IMR-90 (cell line): ENCODE measurements at regions not wholly inside any gene's neighbourhood (a gene's known extent, or its start where the extent isn't known, plus 50 kb on each side); places are given as distances from the start of the nearest gene placed in this dataset.

Experiments used
- ATAC-seq: fragments of 200-7000 bp; cut with Tn5 transposase; 2 replicates; pipeline ENCODE4 v1.9.1; 2020; ENCODE audit warnings: low read depth, mild to moderate bottlenecking, moderate library complexity
- BruUV-seq: library from RNA; stranded (reverse); fragments of 400-500 nt; replicated peaks from 2 replicates; lab custom pipeline; 2021; lab: Mats Ljungman, UMichigan
- CTCF ChIA-PET: fragments of 300-600 bp; formaldehyde crosslinking; extraction: SDS; loops from one replicate; lab custom pipeline; 2021; ENCODE audit warnings: antibody characterized with exemption; lab: Yijun Ruan, JAX
- POLR2A ChIA-PET: fragments of 300-600 bp; sonication (Branson Sonifier 250); formaldehyde crosslinking; loops from one replicate; lab custom pipeline; 2022; ENCODE audit warnings: antibody characterized with exemption; ENCODE audit not compliant: unreplicated experiment; lab: Charles Lee
- DNase-seq: peaks from one replicate; pipeline ENCODE4 v3.0.0; 2013
- H2AFZ ChIP-seq: replicated peaks from 2 replicates; pipeline ENCODE3; 2013; ENCODE audit warnings: low read length, mild to moderate bottlenecking; ENCODE audit not compliant: poor library complexity
- H2AK5ac ChIP-seq: 2 replicates; pipeline ENCODE4 v1.6.1; 2013; ENCODE audit warnings: low read depth, low read length, inconsistent platforms
- H2AK9ac ChIP-seq: replicated peaks from 2 replicates; pipeline ENCODE3; 2013; ENCODE audit warnings: mild to moderate bottlenecking, low read depth, low read length, moderate library complexity; ENCODE audit not compliant: poor library complexity
- H2BK120ac ChIP-seq: 2 replicates; pipeline ENCODE4 v1.6.1; 2013; ENCODE audit warnings: low read depth, low read length, inconsistent platforms
- H2BK15ac ChIP-seq: 3 replicates; pipeline ENCODE4 v1.6.1; 2013; ENCODE audit warnings: low read depth, low read length, inconsistent platforms
- H2BK20ac ChIP-seq: 2 replicates; pipeline ENCODE4 v1.6.1; 2013; ENCODE audit warnings: low read depth, mild to moderate bottlenecking, inconsistent platforms, low read length, moderate library complexity
- H2BK5ac ChIP-seq: 2 replicates; pipeline ENCODE4 v1.6.1; 2013; ENCODE audit warnings: mild to moderate bottlenecking, low read depth, low read length, inconsistent platforms; ENCODE audit not compliant: poor library complexity, severe bottlenecking
- H3K14ac ChIP-seq: replicated peaks from 2 replicates; pipeline ENCODE4 v1.6.1; 2013; ENCODE audit warnings: low read depth, low read length, inconsistent platforms
- H3K18ac ChIP-seq: 2 replicates; pipeline ENCODE4 v1.6.1; 2013; ENCODE audit warnings: low read depth, low read length, control low read depth
- H3K23ac ChIP-seq: 2 replicates; pipeline ENCODE4 v1.6.1; 2013; ENCODE audit warnings: low read depth, low read length, inconsistent platforms
- H3K27ac ChIP-seq: 2 replicates; pipeline ENCODE4 v1.5.1; 2013; ENCODE audit warnings: mild to moderate bottlenecking, control low read depth, low read length; ENCODE audit not compliant: insufficient read depth
- H3K27me3 ChIP-seq: 2 replicates; pipeline ENCODE4 v1.6.1; 2013; ENCODE audit warnings: low read length; ENCODE audit not compliant: control insufficient read depth, insufficient read depth
- H3K36me3 ChIP-seq: 2 replicates; pipeline ENCODE4 v1.6.1; 2013; ENCODE audit warnings: low read length, mixed read lengths; ENCODE audit not compliant: control insufficient read depth, insufficient read depth
- H3K4ac ChIP-seq: 2 replicates; pipeline ENCODE4 v1.6.1; 2013; ENCODE audit warnings: low read depth, low read length, inconsistent platforms
- H3K4me1 ChIP-seq: 2 replicates; pipeline ENCODE4 v1.6.1; 2013; ENCODE audit warnings: low read length, mixed read lengths; ENCODE audit not compliant: control insufficient read depth, insufficient read depth
- H3K4me2 ChIP-seq: 2 replicates; pipeline ENCODE4 v1.6.1; 2013; ENCODE audit warnings: low read depth, mild to moderate bottlenecking, control low read depth, low read length, moderate library complexity
- H3K4me3 ChIP-seq: 2 replicates; pipeline ENCODE4 v1.5.1; 2013; ENCODE audit warnings: low read depth, mild to moderate bottlenecking, control low read depth, low read length, moderate library complexity; ENCODE audit not compliant: insufficient read depth
- H3K56ac ChIP-seq: 2 replicates; pipeline ENCODE4 v1.6.1; 2013; ENCODE audit warnings: low read length, inconsistent platforms; ENCODE audit not compliant: insufficient read depth; ENCODE audit errors: extremely low read depth
- H3K79me1 ChIP-seq, 2 experiments: 2 replicates each; pipeline ENCODE4 v1.6.1; 2013; ENCODE audit warnings: low read length in 2 of 2, inconsistent platforms in 1 of 2, low read depth in 1 of 2
- H3K9ac ChIP-seq: 2 replicates; pipeline ENCODE4 v1.6.1; 2013; ENCODE audit warnings: low read depth, low read length, control low read depth
- H3K9me1 ChIP-seq: 2 replicates; pipeline ENCODE4 v1.6.1; 2013; ENCODE audit warnings: low read length, inconsistent platforms; ENCODE audit not compliant: insufficient read depth
- H3K9me3 ChIP-seq: 2 replicates; pipeline ENCODE4 v1.6.1; 2013; ENCODE audit warnings: low read length; ENCODE audit not compliant: control insufficient read depth, insufficient read depth
- H4K20me1 ChIP-seq: 2 replicates; pipeline ENCODE4 v1.6.1; 2013; ENCODE audit warnings: low read length, inconsistent platforms; ENCODE audit not compliant: insufficient read depth
- H4K5ac ChIP-seq: 2 replicates; pipeline ENCODE4 v1.6.1; 2013; ENCODE audit warnings: mild to moderate bottlenecking, low read depth, low read length, control low read depth
- H4K8ac ChIP-seq, 2 experiments: 2 replicates each; pipeline ENCODE4 v1.6.1; 2013; ENCODE audit warnings: low read depth in 2 of 2, low read length in 2 of 2, control low read depth in 1 of 2, inconsistent platforms in 1 of 2
- H4K91ac ChIP-seq: 2 replicates; pipeline ENCODE4 v1.6.1; 2013; ENCODE audit warnings: low read depth, low read length, inconsistent platforms; ENCODE audit not compliant: insufficient read depth
- BHLHE40 ChIP-seq: fragments of 150-350 bp; IDR thresholded peaks from 2 replicates; pipeline ENCODE4 v1.6.1; 2016; ENCODE audit warnings: mild to moderate bottlenecking, low read depth, low read length
- CEBPB ChIP-seq: IDR thresholded peaks from 2 replicates; pipeline ENCODE4 v1.6.1; 2012; ENCODE audit warnings: low read depth, low read length, improper control_type of control experiment
- CHD1 ChIP-seq: IDR thresholded peaks from 2 replicates; pipeline ENCODE4 v1.6.1; 2012; ENCODE audit warnings: low read depth, low read length, improper control_type of control experiment
- MAZ ChIP-seq: IDR thresholded peaks from 2 replicates; pipeline ENCODE4 v1.6.1; 2012; ENCODE audit warnings: low read depth, mild to moderate bottlenecking, low read length, improper control_type of control experiment, moderate library complexity, borderline replicate concordance
- NFE2L2 ChIP-seq: fragments of 150-350 bp; IDR thresholded peaks from 2 replicates; pipeline ENCODE4 v1.6.1; 2016; ENCODE audit warnings: low read depth, mild to moderate bottlenecking, low read length
- POLR2A ChIP-seq: IDR thresholded peaks from 2 replicates; pipeline ENCODE4 v1.6.1; 2012; ENCODE audit warnings: mild to moderate bottlenecking, low read depth, low read length
- RAD21 ChIP-seq: IDR thresholded peaks from 2 replicates; pipeline ENCODE4 v1.6.1; 2012; ENCODE audit warnings: low read length, improper control_type of control experiment
- RCOR1 ChIP-seq: IDR thresholded peaks from 2 replicates; pipeline ENCODE4 v1.6.1; 2012; ENCODE audit warnings: mild to moderate bottlenecking, low read length, improper control_type of control experiment; ENCODE audit not compliant: insufficient replicate concordance
- RFX5 ChIP-seq: IDR thresholded peaks from 2 replicates; pipeline ENCODE4 v1.8.0; 2012; ENCODE audit warnings: low read depth, mild to moderate bottlenecking, low read length, moderate library complexity
- SMC3 ChIP-seq: fragments of 150-350 bp; IDR thresholded peaks from 2 replicates; pipeline ENCODE4 v1.6.1; 2016; ENCODE audit warnings: low read depth, mild to moderate bottlenecking, antibody characterized with exemption, low read length, moderate library complexity
- WGBS, 2 experiments: methylation state at CpG; one replicate each; pipeline versions ENCODE4 v1.1.5 to v1.1.7; 2013; ENCODE audit warnings: missing lambda C conversion rate in 2 of 2; ENCODE audit not compliant: insufficient read length in 1 of 2; ENCODE audit errors: extremely low coverage in 2 of 2; 5-methylcytosine and 5-hydroxymethylcytosine counted together
- dilution Hi-C: fragments of 300-500 bp; cut with HindIII; formaldehyde crosslinking; loops from one replicate; pipeline ENCODE4 v1.14.3; 2018; ENCODE audit warnings: low sequenced_read_pairs; ENCODE audit not compliant: unreplicated experiment
- in situ Hi-C: fragments of 300-500 bp; cut with MboI; formaldehyde crosslinking; loops from 3 replicates; pipeline ENCODE4 v1.14.3; 2019; ENCODE audit warnings: low sequenced_read_pairs, inconsistent platforms, mixed read lengths
- intact Hi-C: fragments of 100-400 bp; cut with micrococcal nuclease; formaldehyde crosslinking; loops from 2 replicates; pipeline ENCODE4 v1.10.0; 2022
- TF ChIP-seq, protein P1 (sequence below): fragments of 150-350 bp; IDR thresholded peaks from 2 replicates; pipeline ENCODE4 v1.6.1; 2016; ENCODE audit warnings: low read depth, mild to moderate bottlenecking, low read length, moderate library complexity, borderline replicate concordance
- TF ChIP-seq, protein P2 (sequence below): conservative IDR thresholded peaks from 2 replicates; pipeline ENCODE4 v1.5.1; 2012; ENCODE audit warnings: mild to moderate bottlenecking, low read depth, low read length, improper control_type of control experiment

DNA sequence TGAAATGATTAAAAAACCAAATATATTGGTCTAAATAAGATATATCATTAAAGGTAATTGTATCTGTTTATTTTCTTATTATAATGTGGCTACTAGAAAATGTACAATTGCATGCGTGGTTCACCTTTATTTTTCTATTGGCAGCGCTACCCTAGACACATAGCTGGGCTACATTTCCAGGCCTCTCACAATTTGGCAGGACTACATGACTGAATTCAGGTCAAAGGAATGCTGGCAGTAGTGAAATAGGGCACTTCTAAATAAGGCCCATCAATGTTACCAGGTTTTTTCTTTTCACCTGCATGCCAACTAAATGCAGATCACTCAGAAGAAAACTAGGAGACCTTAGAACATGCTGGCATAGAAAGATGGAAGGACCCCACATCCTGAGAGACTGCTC lies 1072.9 kb upstream of the SLIT2 start:
- H3K23ac ChIP-seq: no peak overlapping the region
- no peak overlapping the region for H2BK5ac ChIP-seq
- H3K9ac ChIP-seq: no peak overlapping the region
- no peak overlapping the region for H4K8ac ChIP-seq
- intact Hi-C loops (no loop called here), in situ Hi-C loops (no loop called here), dilution Hi-C loops (no loop called here)
- no peak overlapping the region for H3K18ac ChIP-seq
- H2BK20ac ChIP-seq: no peak overlapping the region
- H3K4me2 ChIP-seq: no peak overlapping the region
- H4K5ac ChIP-seq: no peak overlapping the region
- ChIA-PET POLR2A (no interaction called here), CTCF (interaction anchor here (0.5 to 1.0 kb wide), 2 partner anchors 11 to 516 kb away, joined by 3 read pairs; no protein-coding TSS in a partner anchor)
- H3K27ac ChIP-seq: no peak overlapping the region
- no peak for DNase-seq
- H3K27me3 ChIP-seq: no peaks in the 10 kb centered on the region
- BruUV-seq: no TSS peak
- no CpG with 5 or more reads among the region's 2 CpGs for WGBS, 2 experiments
- no peak overlapping the region for H3K14ac ChIP-seq
- H3K56ac ChIP-seq: no peak overlapping the region
- H3K79me1 ChIP-seq: no peaks in the 10 kb centered on the region
- no peak for ATAC-seq
- H3K4me1 ChIP-seq: no peaks in the 10 kb centered on the region
- no peaks in the 10 kb centered on the region for H4K20me1 ChIP-seq
- no peak overlapping the region for H2BK15ac ChIP-seq
- H2AK9ac ChIP-seq: no peak overlapping the region
- H3K4me3 ChIP-seq: no peak overlapping the region
- no peak overlapping the region for H2AK5ac ChIP-seq
- H3K9me3 ChIP-seq: no peaks in the 10 kb centered on the region
- H3K36me3 ChIP-seq: no peaks in the 10 kb centered on the region
- H4K91ac ChIP-seq: no peak overlapping the region
- no peak overlapping the region for H2AFZ ChIP-seq
- H3K4ac ChIP-seq: no peak overlapping the region
- no peak overlapping the region for H2BK120ac ChIP-seq
- TF ChIP-seq, protein P1, sequence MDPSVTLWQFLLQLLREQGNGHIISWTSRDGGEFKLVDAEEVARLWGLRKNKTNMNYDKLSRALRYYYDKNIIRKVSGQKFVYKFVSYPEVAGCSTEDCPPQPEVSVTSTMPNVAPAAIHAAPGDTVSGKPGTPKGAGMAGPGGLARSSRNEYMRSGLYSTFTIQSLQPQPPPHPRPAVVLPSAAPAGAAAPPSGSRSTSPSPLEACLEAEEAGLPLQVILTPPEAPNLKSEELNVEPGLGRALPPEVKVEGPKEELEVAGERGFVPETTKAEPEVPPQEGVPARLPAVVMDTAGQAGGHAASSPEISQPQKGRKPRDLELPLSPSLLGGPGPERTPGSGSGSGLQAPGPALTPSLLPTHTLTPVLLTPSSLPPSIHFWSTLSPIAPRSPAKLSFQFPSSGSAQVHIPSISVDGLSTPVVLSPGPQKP: no peak
- TF ChIP-seq POLR2A (no peak), NFE2L2 (no peak), CEBPB (no peak), MAZ (no peak), SMC3 (no peak), CHD1 (no peak), RAD21 (no peak), BHLHE40 (no peak), RCOR1 (no peak), RFX5 (no peak)
- TF ChIP-seq, protein P2, sequence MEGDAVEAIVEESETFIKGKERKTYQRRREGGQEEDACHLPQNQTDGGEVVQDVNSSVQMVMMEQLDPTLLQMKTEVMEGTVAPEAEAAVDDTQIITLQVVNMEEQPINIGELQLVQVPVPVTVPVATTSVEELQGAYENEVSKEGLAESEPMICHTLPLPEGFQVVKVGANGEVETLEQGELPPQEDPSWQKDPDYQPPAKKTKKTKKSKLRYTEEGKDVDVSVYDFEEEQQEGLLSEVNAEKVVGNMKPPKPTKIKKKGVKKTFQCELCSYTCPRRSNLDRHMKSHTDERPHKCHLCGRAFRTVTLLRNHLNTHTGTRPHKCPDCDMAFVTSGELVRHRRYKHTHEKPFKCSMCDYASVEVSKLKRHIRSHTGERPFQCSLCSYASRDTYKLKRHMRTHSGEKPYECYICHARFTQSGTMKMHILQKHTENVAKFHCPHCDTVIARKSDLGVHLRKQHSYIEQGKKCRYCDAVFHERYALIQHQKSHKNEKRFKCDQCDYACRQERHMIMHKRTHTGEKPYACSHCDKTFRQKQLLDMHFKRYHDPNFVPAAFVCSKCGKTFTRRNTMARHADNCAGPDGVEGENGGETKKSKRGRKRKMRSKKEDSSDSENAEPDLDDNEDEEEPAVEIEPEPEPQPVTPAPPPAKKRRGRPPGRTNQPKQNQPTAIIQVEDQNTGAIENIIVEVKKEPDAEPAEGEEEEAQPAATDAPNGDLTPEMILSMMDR: no peak
- no peaks in the 10 kb centered on the region for H3K9me1 ChIP-seq
